NCI-H1694 (cell line): ENCODE measurements at regions not wholly inside any gene's neighbourhood (a gene's known extent, or its start where the extent isn't known, plus 50 kb on each side); places are given as distances from the start of the nearest gene placed in this dataset.

Source experiments
- DNase-seq: peaks from one replicate; lab custom pipeline; 2025; lab: John Stamatoyannopoulos, UW

- no peak for DNase-seq
These were observed 188.2 kb upstream of the RMST start for GRCh38 chr12:97274386-97274785.

DNA sequence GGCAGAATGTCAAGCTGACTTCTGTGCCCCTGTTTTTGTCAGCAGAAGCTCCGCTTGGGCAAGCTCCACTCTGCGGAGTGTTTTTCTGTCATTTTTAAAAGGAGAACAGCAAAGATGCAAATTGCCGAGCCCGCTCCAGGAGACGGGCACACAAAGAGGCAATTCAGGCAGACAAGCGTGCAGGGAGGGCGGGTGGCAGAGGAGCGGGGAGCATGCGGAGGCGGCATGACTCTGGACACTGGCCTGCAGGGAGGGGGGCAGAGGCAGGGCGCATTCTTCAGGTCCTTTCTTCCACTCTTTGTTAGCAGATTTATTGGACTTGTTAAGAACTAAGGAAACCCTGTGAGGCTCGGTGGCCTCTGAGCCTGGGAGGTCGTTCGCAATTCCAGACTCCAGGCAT, 187.3 kb upstream of the RMST start:
- DNase-seq = no peak

DNA sequence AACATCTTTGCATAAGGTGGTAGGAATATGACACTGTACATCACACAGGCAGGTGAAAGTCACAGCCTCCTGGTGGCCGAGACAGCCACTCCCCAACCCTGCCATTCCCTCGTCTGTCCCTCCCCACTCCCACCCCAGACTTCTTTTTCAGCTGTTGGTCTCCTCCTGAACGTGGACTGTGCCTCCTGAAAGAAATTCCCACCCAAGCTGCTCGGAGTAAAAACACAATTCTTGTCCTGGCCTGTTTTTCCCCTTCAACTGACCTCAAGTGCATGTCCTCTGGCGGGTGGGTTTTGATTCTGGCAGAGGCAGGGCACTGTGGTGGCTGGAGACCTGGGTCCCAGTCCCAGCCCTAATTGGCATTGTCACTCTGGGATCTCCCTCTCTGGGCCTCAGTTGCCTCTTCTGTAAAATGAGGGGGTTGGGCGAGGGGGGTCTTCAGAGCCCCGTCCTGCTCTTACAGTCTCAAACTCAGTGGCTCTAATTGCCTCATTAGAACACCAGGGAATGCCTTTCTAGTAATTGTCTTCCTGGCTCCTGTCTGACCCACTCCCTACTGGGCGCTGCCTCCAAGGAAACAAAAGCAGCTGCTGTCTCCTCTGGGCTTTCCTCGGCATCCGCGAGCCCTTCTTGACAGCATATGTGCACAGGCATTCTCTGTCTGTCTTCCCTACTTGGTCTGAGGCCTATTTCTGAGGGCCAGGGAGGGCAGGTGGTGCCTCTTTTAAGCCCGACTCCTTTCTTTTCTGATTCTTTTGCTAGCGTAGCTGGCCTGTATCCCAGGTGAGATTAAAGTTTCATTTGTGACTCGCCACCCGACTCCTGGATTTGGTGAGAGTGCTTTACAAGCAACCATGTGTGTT, 186.6 kb upstream of the RMST start:
- DNase-seq = no peak

GRCh38 chr12:97276661-97277429, 185.8 kb upstream of the RMST start:
- no peak for DNase-seq

GRCh38 chr12:97283297-97283696, 179.3 kb upstream of the RMST start:
- no peak for DNase-seq

GRCh38 chr12:97288531-97288930, 174.1 kb upstream of the RMST start:
- no peak for DNase-seq

GRCh38 chr12:97292588-97292987, 170.0 kb upstream of the RMST start:
- DNase-seq = no peak

GRCh38 chr12:97293541-97293940, 169.1 kb upstream of the RMST start:
- no peak for DNase-seq

GRCh38 chr12:97299847-97300246, 162.8 kb upstream of the RMST start:
- no peak for DNase-seq

GRCh38 chr12:97300431-97300830, 162.2 kb upstream of the RMST start:
- no peak for DNase-seq

DNA sequence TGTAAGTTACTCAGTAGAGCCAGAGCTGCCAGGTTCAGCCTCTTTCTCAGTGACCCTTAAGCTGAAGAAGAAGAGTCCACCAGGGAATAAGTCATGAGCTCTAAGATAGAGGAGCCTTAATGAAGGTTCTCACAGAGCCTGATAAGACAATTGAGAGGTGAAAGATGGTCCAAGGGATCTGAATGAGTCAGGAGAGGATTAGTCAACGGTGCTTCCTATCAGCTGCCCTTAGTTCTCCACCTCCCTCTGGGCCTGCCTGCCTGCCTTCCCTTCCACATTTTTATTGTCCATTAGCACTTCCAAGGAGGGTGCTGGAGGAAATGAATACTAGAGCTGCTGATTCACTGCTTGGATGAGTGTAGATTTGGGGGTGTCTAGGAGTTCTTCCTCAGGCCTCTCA, 161.7 kb upstream of the RMST start:
- no peak for DNase-seq

DNA sequence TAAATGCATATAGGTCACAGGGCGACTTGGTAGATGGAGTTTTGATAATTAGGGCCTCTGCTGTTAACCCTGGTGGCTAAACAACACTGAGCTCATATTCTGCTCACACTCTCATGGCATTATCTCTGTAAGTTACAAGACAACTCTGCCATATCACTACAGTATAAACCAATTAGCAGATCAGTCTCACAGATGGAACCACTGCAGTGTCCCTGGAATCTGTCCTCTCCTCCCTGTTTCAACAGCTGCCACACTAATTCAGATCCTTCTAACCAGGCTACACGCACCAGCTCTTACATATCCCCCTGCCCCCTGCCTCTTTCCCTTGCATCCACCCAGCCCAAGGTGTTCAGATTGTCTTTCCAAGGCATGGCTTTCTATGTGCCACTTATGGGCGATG, 161.0 kb upstream of the RMST start:
- peak; percentile 78 for DNase-seq

- peak; percentile 43 for DNase-seq
These were observed 157.0 kb upstream of the RMST start for GRCh38 chr12:97305651-97306050.

GRCh38 chr12:97306147-97306546, 156.5 kb upstream of the RMST start:
- DNase-seq = peak; percentile 5

- DNase-seq = peak; percentile 15
These were observed 153.9 kb upstream of the RMST start for GRCh38 chr12:97308576-97309198.

GRCh38 chr12:97309921-97310320, 152.7 kb upstream of the RMST start:
- no peak for DNase-seq

GRCh38 chr12:97312570-97313135, 150.0 kb upstream of the RMST start:
- no peak for DNase-seq

DNA sequence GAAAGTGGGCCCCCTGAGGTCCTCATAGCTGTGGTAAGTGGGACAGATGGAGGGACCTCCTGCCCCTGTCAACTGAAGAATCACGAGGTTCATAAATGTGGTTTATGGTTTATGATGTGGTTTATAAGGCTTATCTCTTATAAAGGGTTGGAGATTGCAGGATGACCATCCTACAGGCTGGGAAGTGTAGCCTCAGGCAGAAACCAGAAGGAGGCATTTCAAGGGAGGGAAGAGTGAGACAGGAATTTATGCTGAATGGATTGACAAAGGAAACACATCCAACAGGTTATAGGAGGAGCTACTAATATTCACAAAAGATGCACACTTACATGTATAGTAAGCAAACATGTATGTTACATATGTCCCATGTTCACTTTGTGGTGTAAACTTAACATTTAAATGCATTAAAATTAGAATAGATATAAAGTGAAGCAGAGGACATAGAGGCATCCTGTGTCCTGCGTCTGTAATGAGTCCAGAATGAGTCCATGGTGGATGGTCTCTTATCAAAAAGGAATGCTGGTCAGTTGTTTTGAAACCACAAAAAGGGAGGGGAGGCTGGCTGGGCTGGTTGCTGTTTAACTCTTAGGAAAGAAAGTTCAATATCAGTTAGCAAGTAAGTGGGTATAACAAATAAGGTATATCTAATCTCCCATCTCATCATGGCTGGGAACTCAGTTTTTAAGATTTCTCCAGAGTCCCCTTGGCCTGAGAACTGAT, 149.0 kb upstream of the RMST start:
- DNase-seq = no peak

- no peak for DNase-seq
These were observed 146.3 kb upstream of the RMST start for GRCh38 chr12:97316321-97316720.

- no peak for DNase-seq
These were observed 141.0 kb upstream of the RMST start for GRCh38 chr12:97321621-97322020.

GRCh38 chr12:97322388-97322787, 140.2 kb upstream of the RMST start:
- DNase-seq = no peak

- DNase-seq = no peak
These were observed 139.4 kb upstream of the RMST start for GRCh38 chr12:97323154-97323553.
